ENCODE measurements at regions not wholly inside any gene's neighbourhood (a gene's known extent, or its start where the extent isn't known, plus 50 kb on each side); places are given as distances from the start of the nearest gene placed in this dataset.

GRCh38 chr3:190780524-190780923, 82.0 kb downstream of the GMNC start:
- TF ChIP-seq, protein P1, sequence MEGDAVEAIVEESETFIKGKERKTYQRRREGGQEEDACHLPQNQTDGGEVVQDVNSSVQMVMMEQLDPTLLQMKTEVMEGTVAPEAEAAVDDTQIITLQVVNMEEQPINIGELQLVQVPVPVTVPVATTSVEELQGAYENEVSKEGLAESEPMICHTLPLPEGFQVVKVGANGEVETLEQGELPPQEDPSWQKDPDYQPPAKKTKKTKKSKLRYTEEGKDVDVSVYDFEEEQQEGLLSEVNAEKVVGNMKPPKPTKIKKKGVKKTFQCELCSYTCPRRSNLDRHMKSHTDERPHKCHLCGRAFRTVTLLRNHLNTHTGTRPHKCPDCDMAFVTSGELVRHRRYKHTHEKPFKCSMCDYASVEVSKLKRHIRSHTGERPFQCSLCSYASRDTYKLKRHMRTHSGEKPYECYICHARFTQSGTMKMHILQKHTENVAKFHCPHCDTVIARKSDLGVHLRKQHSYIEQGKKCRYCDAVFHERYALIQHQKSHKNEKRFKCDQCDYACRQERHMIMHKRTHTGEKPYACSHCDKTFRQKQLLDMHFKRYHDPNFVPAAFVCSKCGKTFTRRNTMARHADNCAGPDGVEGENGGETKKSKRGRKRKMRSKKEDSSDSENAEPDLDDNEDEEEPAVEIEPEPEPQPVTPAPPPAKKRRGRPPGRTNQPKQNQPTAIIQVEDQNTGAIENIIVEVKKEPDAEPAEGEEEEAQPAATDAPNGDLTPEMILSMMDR (IDR thresholded peaks at IDR 0.05; ENCODE audit: low read length) = no peak
- no peak for TF ChIP-seq EZH2 (optimal IDR thresholded peaks at IDR 0.05; ENCODE audit: low read depth, low read length)
